GM21367 (cell line): ENCODE measurements at regions not wholly inside any gene's neighbourhood (a gene's known extent, or its start where the extent isn't known, plus 50 kb on each side); places are given as distances from the start of the nearest gene placed in this dataset.

Source experiments
- ATAC-seq: cut with Tn5 transposase; IDR thresholded peaks from one replicate; pipeline ENCODE4 v1.9.1; 2021; ENCODE audit not compliant: unreplicated experiment

- ATAC-seq: no peak
Measured at GRCh38 chr16:64892835-64893785, 228.8 kb downstream of the CDH11 start.

GRCh38 chr16:64889446-64889845 lies 232.4 kb downstream of the CDH11 start:
- no peak for ATAC-seq

GRCh38 chr16:64887651-64888050 lies 234.2 kb downstream of the CDH11 start:
- ATAC-seq: no peak

GRCh38 chr16:64882078-64882784 lies 239.6 kb downstream of the CDH11 start:
- ATAC-seq: no peak

GRCh38 chr16:64880994-64881393 lies 240.9 kb downstream of the CDH11 start:
- ATAC-seq: no peak

- ATAC-seq: no peak
Measured at GRCh38 chr16:64880006-64880405, 241.9 kb downstream of the CDH11 start.

- ATAC-seq: no peak
Measured at GRCh38 chr16:64878940-64879339, 242.9 kb downstream of the CDH11 start.

GRCh38 chr16:64872101-64872500 lies 249.8 kb downstream of the CDH11 start:
- ATAC-seq: no peak

- ATAC-seq: no peak
Measured at GRCh38 chr16:64870859-64871258, 251.0 kb downstream of the CDH11 start.

GRCh38 chr16:64869781-64870180 lies 252.1 kb downstream of the CDH11 start:
- no peak for ATAC-seq

GRCh38 chr16:64866021-64866420 lies 255.8 kb downstream of the CDH11 start:
- no peak for ATAC-seq

- ATAC-seq: no peak
Measured at GRCh38 chr16:64865069-64865696, 256.7 kb downstream of the CDH11 start.

GRCh38 chr16:64864232-64864809 lies 257.5 kb downstream of the CDH11 start:
- no peak for ATAC-seq

GRCh38 chr16:64858076-64858475 lies 263.8 kb downstream of the CDH11 start:
- no peak for ATAC-seq

- ATAC-seq: no peak
Measured at GRCh38 chr16:64857411-64857810, 264.5 kb downstream of the CDH11 start.

- no peak for ATAC-seq
Measured at GRCh38 chr16:64853551-64853950, 268.3 kb downstream of the CDH11 start.

GRCh38 chr16:64846966-64847365 lies 274.9 kb downstream of the CDH11 start:
- ATAC-seq: no peak

GRCh38 chr16:64845071-64845470 lies 276.8 kb downstream of the CDH11 start:
- ATAC-seq: no peak

GRCh38 chr16:64841482-64841881 lies 280.4 kb downstream of the CDH11 start:
- no peak for ATAC-seq

- ATAC-seq: no peak
Measured at GRCh38 chr16:64841071-64841470, 280.8 kb downstream of the CDH11 start.

- ATAC-seq: no peak
Measured at GRCh38 chr16:64830653-64831052, 291.2 kb downstream of the CDH11 start.
